Osteoblast (primary cell): ENCODE measurements at regions not wholly inside any gene's neighbourhood (a gene's known extent, or its start where the extent isn't known, plus 50 kb on each side); places are given as distances from the start of the nearest gene placed in this dataset.

Experiments
- DNase-seq: peaks from one replicate; pipeline ENCODE4 v3.0.0; 2011; ENCODE audit warnings: low spot score, mixed read lengths; ENCODE audit not compliant: insufficient read length; ENCODE audit errors: missing footprints
- H2AFZ ChIP-seq: 2 replicates; pipeline ENCODE4 v1.6.0; 2011; ENCODE audit warnings: mild to moderate bottlenecking, low read length
- H3K27ac ChIP-seq: 2 replicates; pipeline ENCODE4 v1.5.1; 2011; ENCODE audit warnings: mild to moderate bottlenecking, low read depth, low read length, moderate library complexity
- H3K27me3 ChIP-seq: 2 replicates; pipeline ENCODE4 v1.6.0; 2012; ENCODE audit warnings: mild to moderate bottlenecking, control low read depth, inconsistent platforms, low read length, moderate library complexity; ENCODE audit not compliant: insufficient read depth
- H3K36me3 ChIP-seq: 2 replicates; pipeline ENCODE4 v1.5.1; 2011; ENCODE audit warnings: mild to moderate bottlenecking, low read length, control low read depth, moderate library complexity; ENCODE audit not compliant: insufficient read depth
- H3K4me1 ChIP-seq: 2 replicates; pipeline ENCODE4 v1.5.1; 2011; ENCODE audit warnings: mild to moderate bottlenecking, low read length, control low read depth, moderate library complexity; ENCODE audit not compliant: insufficient read depth
- H3K4me2 ChIP-seq: 2 replicates; pipeline ENCODE4 v1.6.0; 2011; ENCODE audit warnings: mild to moderate bottlenecking, low read length; ENCODE audit not compliant: insufficient read depth
- H3K4me3 ChIP-seq: fragments of 200-600 bp; sonication (generic); 3 replicates; pipeline ENCODE4 v1.5.1; 2012; ENCODE audit warnings: mild to moderate bottlenecking, low read length, inconsistent platforms; ENCODE audit not compliant: insufficient read depth
- H3K79me2 ChIP-seq: 2 replicates; pipeline ENCODE4 v1.6.0; 2012; ENCODE audit warnings: mild to moderate bottlenecking, low read length, control low read depth, inconsistent platforms; ENCODE audit not compliant: insufficient read depth
- H3K9me3 ChIP-seq: 2 replicates; pipeline ENCODE4 v1.5.1; 2011; ENCODE audit warnings: low read depth, low read length, control low read depth
- H4K20me1 ChIP-seq: 2 replicates; pipeline ENCODE4 v1.6.0; 2012; ENCODE audit warnings: mild to moderate bottlenecking, low read length, control low read depth; ENCODE audit not compliant: insufficient read depth
- CTCF ChIP-seq: IDR thresholded peaks from 2 replicates; pipeline ENCODE4 v1.5.1; 2011; ENCODE audit warnings: mild to moderate bottlenecking, low read depth, low read length, moderate library complexity; ENCODE audit errors: extremely low read depth

- Histone ChIP-seq H3K36me3 (no peaks in the 10 kb centered on the region), H4K20me1 (no peaks in the 10 kb centered on the region), H3K79me2 (no peaks in the 10 kb centered on the region), H3K9me3 (no peaks in the 10 kb centered on the region), H2AFZ (no peak overlapping the region), H3K27me3 (no peaks in the 10 kb centered on the region), H3K4me3 (no peak overlapping the region), H3K4me1 (peaks cover 4% of the 10 kb centered on the region), H3K27ac (no peak overlapping the region), H3K4me2 (no peak overlapping the region)
- TF ChIP-seq CTCF = no peak
- DNase-seq = no peak
These were observed 55.2 kb upstream of the STK32A start for GRCh38 chr5:147179562-147180147.

- Histone ChIP-seq H3K36me3 (no peaks in the 10 kb centered on the region), H2AFZ (no peak overlapping the region), H3K4me1 (peaks cover 4% of the 10 kb centered on the region), H3K27ac (no peak overlapping the region), H3K9me3 (no peaks in the 10 kb centered on the region), H3K79me2 (no peaks in the 10 kb centered on the region), H4K20me1 (no peaks in the 10 kb centered on the region), H3K27me3 (no peaks in the 10 kb centered on the region), H3K4me3 (no peak overlapping the region), H3K4me2 (no peak overlapping the region)
- TF ChIP-seq CTCF = no peak
- peak; percentile 32 for DNase-seq
These were observed 54.1 kb upstream of the STK32A start for GRCh38 chr5:147180751-147181150.
